CD14-positive monocyte (primary cell): ENCODE measurements at regions not wholly inside any gene's neighbourhood (a gene's known extent, or its start where the extent isn't known, plus 50 kb on each side); places are given as distances from the start of the nearest gene placed in this dataset.
"Not testable (repeated sequence)": the region's sequence is repeated elsewhere in the genome, so short reads cannot be mapped to it uniquely, and the experiment has no call there.

ENCODE experiments used
- DNase-seq, 3 donors: peaks; one replicate each; pipeline ENCODE4 v3.0.0-alpha.2; 2011 to 2022
- H2AFZ ChIP-seq: 2 replicates; pipeline ENCODE4 v1.6.0; 2012; ENCODE audit warnings: mild to moderate bottlenecking, low read depth, low read length, inconsistent platforms; ENCODE audit not compliant: insufficient read depth, poor library complexity, severe bottlenecking
- H3K27ac ChIP-seq, 2 donors: 1 replicate in 1 of 2; 2 replicates in 1 of 2; pipeline ENCODE4 v1.5.1; 2012 to 2013; ENCODE audit warnings: low read length in 2 of 2, control low read depth in 1 of 2, inconsistent platforms in 1 of 2, low read depth in 1 of 2, mild to moderate bottlenecking in 1 of 2
- H3K27me3 ChIP-seq, 2 donors: one replicate each; pipeline versions ENCODE4 v1.6.0 to v1.6.1; 2011 to 2013; ENCODE audit warnings: low read length in 2 of 2; ENCODE audit not compliant: control insufficient read depth in 2 of 2, insufficient read depth in 2 of 2
- H3K36me3 ChIP-seq, 2 donors: replicated peaks in 1 of 2; 1 replicate in 1 of 2; 2 replicates in 1 of 2; pipeline versions ENCODE4 v1.5.1 to v1.6.1; 2012 to 2013; ENCODE audit warnings: low read length in 2 of 2, control low read depth in 1 of 2, inconsistent platforms in 1 of 2, mild to moderate bottlenecking in 1 of 2; ENCODE audit not compliant: insufficient read depth in 2 of 2, control insufficient read depth in 1 of 2
- H3K4me1 ChIP-seq, 2 donors: 1 replicate in 1 of 2; 2 replicates in 1 of 2; pipeline versions ENCODE4 v1.5.1 to v1.6.1; 2012 to 2013; ENCODE audit warnings: low read length in 2 of 2, control low read depth in 1 of 2, inconsistent platforms in 1 of 2, mild to moderate bottlenecking in 1 of 2, moderate library complexity in 1 of 2; ENCODE audit not compliant: insufficient read depth in 2 of 2, control insufficient read depth in 1 of 2
- H3K4me2 ChIP-seq: replicated peaks from 2 replicates; pipeline ENCODE3; 2012; ENCODE audit warnings: low read length, moderate library complexity, mild to moderate bottlenecking; ENCODE audit not compliant: poor library complexity, severe bottlenecking; ENCODE audit errors: extremely low read depth
- H3K4me3 ChIP-seq, 3 experiments: fragments of 200-600 bp in 1 of 3; sonication (generic) in 1 of 3; replicated peaks in 1 of 3; 1 replicate in 2 of 3; 2 replicates in 1 of 3; pipeline ENCODE4 v1.5.1; 2011 to 2013; ENCODE audit warnings: low read length in 3 of 3, mild to moderate bottlenecking in 3 of 3, control low read depth in 2 of 3, low read depth in 2 of 3, inconsistent platforms in 1 of 3, moderate library complexity in 1 of 3
- H3K79me2 ChIP-seq: 2 replicates; pipeline ENCODE4 v1.6.0; 2012; ENCODE audit warnings: mild to moderate bottlenecking, control low read depth, inconsistent platforms, low read length, moderate library complexity; ENCODE audit not compliant: insufficient read depth
- H3K9ac ChIP-seq: 2 replicates; pipeline ENCODE4 v1.6.0; 2017; ENCODE audit warnings: low read length, mild to moderate bottlenecking; ENCODE audit not compliant: insufficient read depth, poor library complexity, severe bottlenecking
- H3K9me3 ChIP-seq, 2 donors: replicated peaks in 1 of 2; 1 replicate in 1 of 2; 2 replicates in 1 of 2; pipeline versions ENCODE4 v1.5.1 to v1.6.1; 2012 to 2013; ENCODE audit warnings: low read length in 2 of 2, control low read depth in 1 of 2; ENCODE audit not compliant: control insufficient read depth in 1 of 2, insufficient read depth in 1 of 2
- H4K20me1 ChIP-seq: 2 replicates; pipeline ENCODE4 v1.6.0; 2012; ENCODE audit warnings: mild to moderate bottlenecking, low read length, control low read depth, moderate library complexity; ENCODE audit not compliant: insufficient read depth
- H3K27ac Mint-ChIP-seq, 7 donors: one replicate each; pipeline ENCODE4 v1.8.0; 2020; ENCODE audit warnings: mild to moderate bottlenecking in 7 of 7, mixed read lengths in 7 of 7, moderate library complexity in 6 of 7, inconsistent platforms in 2 of 7
- H3K27me3 Mint-ChIP-seq, 3 donors: one replicate each; pipeline ENCODE4 v1.8.0; 2021 to 2022; ENCODE audit warnings: low read depth in 3 of 3, mild to moderate bottlenecking in 3 of 3, mixed read lengths in 3 of 3, moderate library complexity in 3 of 3, inconsistent platforms in 1 of 3
- H3K36me3 Mint-ChIP-seq, 2 donors: one replicate each; pipeline ENCODE4 v1.8.0; 2020; ENCODE audit warnings: mixed read lengths in 2 of 2, inconsistent platforms in 1 of 2, mild to moderate bottlenecking in 1 of 2
- H3K4me1 Mint-ChIP-seq: one replicate; pipeline ENCODE4 v1.8.0; 2020; ENCODE audit warnings: mild to moderate bottlenecking, mixed read lengths
- H3K4me3 Mint-ChIP-seq, 2 donors: one replicate each; pipeline ENCODE4 v1.8.0; 2020; ENCODE audit warnings: mild to moderate bottlenecking in 2 of 2, mixed read lengths in 2 of 2, moderate library complexity in 1 of 2
- H3K9me3 Mint-ChIP-seq, 7 donors: one replicate each; pipeline ENCODE4 v1.8.0; 2020 to 2022; ENCODE audit warnings: mixed read lengths in 7 of 7, mild to moderate bottlenecking in 6 of 7, moderate library complexity in 6 of 7, inconsistent platforms in 2 of 7
- CTCF ChIP-seq: fragments of 200-600 bp; IDR thresholded peaks from one replicate; pipeline ENCODE4 v1.8.0; 2022; ENCODE audit warnings: antibody characterized with exemption, mild to moderate bottlenecking
- WGBS: methylation state at CpG from one replicate; pipeline ENCODE4 v1.1.5; 2013; ENCODE audit warnings: missing lambda C conversion rate; ENCODE audit not compliant: insufficient coverage; 5-methylcytosine and 5-hydroxymethylcytosine counted together
- intact Hi-C, 2 donors: fragments of 100-400 bp; cut with micrococcal nuclease; formaldehyde crosslinking; loops; one replicate each; pipeline versions ENCODE4 v1.15.0 to v1.15.1; 2023

DNA sequence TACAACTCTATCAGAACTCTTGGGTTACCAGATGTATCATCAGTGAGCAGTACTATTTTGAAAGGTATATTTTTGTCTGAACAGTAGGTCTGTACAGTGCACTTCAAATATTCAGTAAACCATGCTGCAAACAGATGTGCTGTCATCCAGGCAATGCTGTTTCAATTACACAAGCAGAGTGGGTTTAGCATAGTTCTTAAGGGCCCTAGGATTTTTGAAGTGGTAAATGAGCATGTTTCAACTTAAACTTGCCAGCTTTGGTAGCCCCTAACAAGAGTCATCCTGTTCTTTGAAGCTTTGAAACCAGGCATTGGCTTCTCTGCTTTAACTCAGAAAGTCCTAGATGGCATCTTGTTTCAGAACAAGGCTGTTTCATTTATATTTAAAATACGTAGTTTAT, 1519.9 kb downstream of the SUCLG1 start:
- peaks cover 0 to 1% (median 0%) of the 10 kb centered on the region in 3 donors for H3K27me3 Mint-ChIP-seq
- DNase-seq = no peak
- 80% methylated on average over 1 of the region's 1 CpG for WGBS
- H3K79me2 ChIP-seq = no peaks in the 10 kb centered on the region
- H3K4me1 Mint-ChIP-seq = no peaks in the 10 kb centered on the region
- no peaks in the 10 kb centered on the region for H3K27me3 ChIP-seq
- no peaks in the 10 kb centered on the region for H3K36me3 Mint-ChIP-seq
- H3K27ac ChIP-seq = no peak overlapping the region
- H4K20me1 ChIP-seq = no peaks in the 10 kb centered on the region
- no peak overlapping the region for H2AFZ ChIP-seq
- no peak overlapping the region for H3K27ac Mint-ChIP-seq
- H3K4me2 ChIP-seq = no peak overlapping the region
- H3K9me3 Mint-ChIP-seq = peaks cover 0 to 11% (median 5%) of the 10 kb centered on the region in 7 donors
- TF ChIP-seq CTCF = no peak
- H3K4me3 Mint-ChIP-seq = no peak overlapping the region
- no peak overlapping the region for H3K9ac ChIP-seq
- intact Hi-C loops = no loop called here
- no peak overlapping the region for H3K4me3 ChIP-seq
- no peaks in the 10 kb centered on the region for H3K4me1 ChIP-seq
- H3K36me3 ChIP-seq = no peaks in the 10 kb centered on the region
- peaks cover 0 to 8% of the 10 kb centered on the region in 2 donors for H3K9me3 ChIP-seq

DNA sequence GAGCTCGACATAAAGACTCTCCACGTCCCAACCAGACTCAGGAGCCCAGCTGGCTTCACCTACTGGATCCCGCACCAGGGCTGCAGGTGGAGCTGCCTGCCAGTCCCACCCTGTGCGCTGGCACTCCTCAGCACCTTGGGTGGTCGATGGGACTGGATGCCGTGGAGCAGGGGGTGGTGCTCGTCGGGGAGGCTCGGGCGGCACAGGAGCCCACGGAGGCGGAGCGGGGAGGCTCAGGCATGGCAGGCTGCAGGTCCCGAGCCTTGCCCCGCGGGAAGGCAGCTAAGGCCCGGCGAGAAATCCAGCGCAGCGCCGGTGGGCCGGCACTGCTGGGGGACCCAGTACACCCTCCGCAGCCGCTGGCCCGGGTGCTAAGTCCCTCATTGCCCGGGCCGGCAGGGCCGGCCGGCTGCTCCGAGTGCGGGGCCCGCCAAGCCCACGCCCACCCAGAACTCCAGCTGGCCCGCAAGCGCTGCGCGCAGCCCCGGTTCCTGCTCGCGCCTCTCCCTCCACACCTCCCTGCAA, 1520.7 kb downstream of the SUCLG1 start:
- DNase-seq, H3K27me3 Mint-ChIP-seq, H2AFZ ChIP-seq, H4K20me1 ChIP-seq, H3K27ac ChIP-seq, H3K9ac ChIP-seq, H3K36me3 Mint-ChIP-seq, H3K4me3 ChIP-seq, H3K27ac Mint-ChIP-seq, H3K4me3 Mint-ChIP-seq, H3K27me3 ChIP-seq, H3K4me1 Mint-ChIP-seq, H3K4me1 ChIP-seq, H3K4me2 ChIP-seq, intact Hi-C loops, H3K36me3 ChIP-seq, H3K79me2 ChIP-seq: not testable (repeated sequence)
- peaks cover 0 to 14% (median 9%) of the 10 kb centered on the region in 7 donors for H3K9me3 Mint-ChIP-seq
- WGBS = 97% methylated on average over 20 of the region's 40 CpGs
- peaks cover 0 to 13% of the 10 kb centered on the region in 2 donors for H3K9me3 ChIP-seq
